Head of caudate nucleus (tissue), 42 donors: ENCODE measurements at regions not wholly inside any gene's neighbourhood (a gene's known extent, or its start where the extent isn't known, plus 50 kb on each side); places are given as distances from the start of the nearest gene placed in this dataset.
"Not testable (repeated sequence)": the region's sequence is repeated elsewhere in the genome, so short reads cannot be mapped to it uniquely, and the experiment has no call there.

ENCODE experiments used
- DNase-seq, 42 donors: peaks; one replicate each; pipeline versions ENCODE4 v3.0.0 to v3.0.0-alpha.2; 2020 to 2021; ENCODE audit warnings: mixed read lengths in 7 of 42
- intact Hi-C: fragments of 100-400 bp; cut with DNase I; formaldehyde crosslinking; loops from one replicate; pipeline ENCODE4 v1.15.0; 2022

DNA sequence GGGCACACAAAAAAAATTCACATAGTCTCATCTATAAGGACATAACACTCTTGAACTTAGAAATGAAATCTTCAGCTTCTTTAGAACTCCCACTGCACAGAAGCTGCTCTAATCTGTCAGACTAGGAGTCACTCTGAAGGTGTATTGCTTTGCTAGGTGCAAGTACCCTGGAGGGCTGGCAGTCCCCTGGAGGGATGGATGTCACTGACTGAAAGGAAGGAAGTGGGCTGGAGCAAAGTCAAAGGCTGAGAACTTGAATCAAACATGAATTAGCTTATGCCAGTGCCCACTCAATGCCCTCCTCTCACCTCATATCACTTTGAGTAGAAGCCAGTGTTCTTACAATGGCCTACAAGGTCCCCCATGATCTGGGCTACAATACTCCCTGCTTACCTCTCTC is 140.3 kb upstream of the ANKRD1 start:
- no peak for DNase-seq
- intact Hi-C loops: no loop called here

DNA sequence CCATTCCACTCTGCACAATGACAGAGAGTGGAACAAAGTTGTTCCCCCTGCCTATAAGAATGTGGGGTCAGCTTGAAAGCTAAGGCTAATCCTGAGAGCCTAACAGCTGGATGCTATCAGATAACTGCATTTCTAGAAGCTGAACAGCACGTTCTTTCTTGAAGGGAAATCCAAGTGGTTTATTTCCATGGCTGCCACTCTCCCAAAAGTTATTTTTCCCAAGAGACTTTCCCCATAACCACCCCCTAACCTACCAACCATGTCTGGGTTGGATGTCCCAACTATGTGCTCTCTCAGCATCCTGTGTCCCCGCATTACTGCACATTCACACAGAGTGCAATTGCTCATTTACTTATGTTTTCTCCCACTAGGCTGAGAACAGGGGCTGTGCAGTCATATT is 140.7 kb upstream of the ANKRD1 start:
- intact Hi-C loops: no loop called here
- no peak for DNase-seq

DNA sequence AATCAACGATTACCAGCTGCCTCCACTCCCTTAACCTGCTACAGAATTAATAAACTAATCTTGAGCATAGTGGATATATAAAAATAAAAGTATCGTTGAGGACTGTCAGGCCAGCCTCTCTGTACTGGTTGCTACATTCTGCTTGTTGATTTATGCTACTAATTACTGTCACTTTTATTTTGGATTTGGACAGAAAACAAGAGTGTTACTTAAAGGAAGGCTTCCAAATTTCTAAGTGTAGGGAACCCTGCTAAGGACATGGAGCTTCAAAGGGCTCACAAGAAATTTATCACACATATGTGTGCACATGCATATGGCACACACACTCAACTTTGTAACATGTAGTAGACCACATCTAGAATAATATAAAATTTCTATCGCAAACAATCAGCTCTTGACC is 141.2 kb upstream of the ANKRD1 start:
- intact Hi-C loops: no loop called here
- DNase-seq: no peak

GRCh38 chr10:91071786-91072185 is 148.7 kb upstream of the PCGF5 start:
- intact Hi-C loops: no loop called here
- no peak for DNase-seq

DNA sequence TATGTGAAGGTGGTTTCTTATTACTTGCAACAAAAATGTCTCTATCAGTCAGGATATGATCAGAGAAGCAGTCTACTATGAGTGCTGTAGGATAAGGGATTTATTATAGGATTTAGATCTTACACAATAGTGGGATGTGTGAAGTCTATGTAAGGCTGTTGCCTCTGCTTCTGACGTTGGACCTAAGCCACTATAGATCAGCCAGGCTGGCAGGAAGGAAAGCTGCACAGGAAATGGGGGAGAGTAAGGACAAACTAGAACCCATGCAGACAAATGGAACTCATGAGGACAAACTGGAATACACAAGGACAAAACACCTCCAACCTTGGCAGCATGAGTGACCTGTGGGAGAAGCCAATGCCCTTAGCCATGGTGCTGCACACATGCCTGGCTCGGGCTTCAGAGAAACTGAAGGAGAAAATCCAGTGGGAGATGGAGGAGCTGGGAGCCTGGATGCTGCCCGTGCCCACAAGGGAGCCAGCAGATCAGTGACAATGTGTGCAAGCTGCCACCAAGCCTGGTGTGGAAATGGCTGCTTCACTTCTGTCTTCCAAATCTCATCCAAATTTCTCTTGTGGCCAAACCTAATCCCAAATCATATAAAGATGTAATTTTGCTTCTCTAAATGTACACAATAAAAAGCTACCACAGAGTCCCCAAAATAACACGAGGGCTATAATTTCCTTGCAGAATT is 147.0 kb upstream of the PCGF5 start:
- DNase-seq: no peak
- intact Hi-C loops: no loop called here

DNA sequence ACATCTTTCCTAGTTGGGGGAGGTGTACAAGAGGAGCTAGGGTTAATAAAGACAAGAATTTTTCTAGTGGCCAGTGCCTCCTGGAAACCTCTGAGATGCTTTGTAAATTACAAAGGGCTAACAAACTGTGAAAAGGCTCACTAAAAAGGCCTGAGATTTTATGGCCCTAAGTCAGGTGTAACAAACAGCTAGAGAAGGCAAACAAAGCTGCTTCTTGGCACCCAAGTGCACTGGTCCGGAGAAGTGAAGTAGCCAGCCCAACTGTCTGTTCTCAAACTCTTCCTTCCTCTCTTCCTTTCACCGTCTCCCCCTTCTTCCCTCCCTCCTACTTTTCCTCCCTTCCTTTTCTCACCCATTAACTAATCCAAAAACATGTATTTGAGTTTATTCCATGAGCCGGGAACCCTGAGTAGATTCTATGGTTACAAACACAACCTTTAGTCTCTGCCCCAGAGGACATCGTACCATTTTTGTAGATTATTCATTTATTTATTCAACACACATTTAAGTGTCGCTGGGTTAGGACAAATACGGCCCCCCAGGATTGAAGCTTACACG is 143.4 kb upstream of the PCGF5 start:
- no peak for DNase-seq
- intact Hi-C loops: no loop called here

DNA sequence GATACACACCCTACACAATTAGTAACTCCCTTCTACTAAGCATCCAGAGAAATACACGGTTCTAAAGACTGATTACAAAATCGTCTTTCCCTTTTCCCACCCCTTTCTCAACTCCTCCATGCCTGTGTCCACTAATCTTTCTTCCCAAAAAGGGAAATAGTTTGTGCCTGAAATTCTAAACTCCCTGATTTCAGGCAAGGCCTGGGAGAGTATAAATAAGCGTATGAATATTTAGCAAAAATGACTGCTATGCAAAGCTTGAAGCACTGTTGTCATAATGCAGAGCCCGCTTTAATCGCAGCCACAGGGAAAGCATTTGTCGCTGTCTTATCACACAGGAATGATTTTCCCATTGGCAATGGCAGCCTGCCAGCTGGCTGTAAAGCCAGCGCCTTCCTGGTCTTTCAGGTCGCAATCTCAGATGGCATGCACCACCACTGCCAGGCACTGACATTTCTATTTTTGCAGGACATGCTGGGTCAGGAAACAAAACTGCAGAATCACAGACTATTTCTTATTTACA is 142.9 kb upstream of the PCGF5 start:
- intact Hi-C loops: no loop called here
- peak in 18 of 42 donors; percentile 4 to 45 (median 18) for DNase-seq

DNA sequence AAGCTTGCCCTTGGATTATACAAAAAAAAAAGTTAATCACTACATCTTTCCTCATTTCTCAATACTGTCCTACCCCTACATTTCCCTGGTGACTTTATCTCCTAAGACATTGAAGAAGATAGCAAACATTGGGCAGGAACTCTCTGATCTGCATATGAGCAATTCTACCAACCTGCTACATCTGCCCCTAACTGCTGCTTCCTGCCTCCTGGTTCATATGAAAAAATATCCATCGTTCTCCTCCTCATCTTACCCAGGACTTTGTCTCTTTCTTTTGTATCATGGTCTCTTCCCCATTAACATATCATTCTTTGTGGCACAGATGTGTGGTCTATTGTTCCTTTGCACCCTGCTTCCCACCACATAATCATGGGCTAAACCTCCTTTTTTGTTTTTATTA is 139.7 kb upstream of the PCGF5 start:
- no peak for DNase-seq
- intact Hi-C loops: no loop called here

DNA sequence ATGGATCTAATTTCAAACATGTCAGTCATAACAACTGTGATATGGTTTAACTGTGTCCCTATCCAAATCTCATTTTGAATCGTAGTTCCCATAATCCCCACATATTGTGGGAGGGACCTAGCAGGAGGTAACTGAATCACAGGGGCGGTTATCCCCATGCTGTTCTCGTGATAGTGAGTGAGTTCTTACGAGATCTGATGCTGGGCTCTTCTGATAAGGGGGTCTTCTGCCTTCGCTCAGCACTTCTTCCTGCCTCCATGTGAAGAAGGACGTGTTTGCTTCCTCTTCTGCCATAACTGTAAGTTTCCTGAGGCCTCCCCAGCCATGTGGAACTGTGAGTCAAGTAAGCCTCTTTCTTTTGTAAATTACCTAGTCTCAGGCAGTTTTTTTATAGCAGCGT is 138.0 kb upstream of the PCGF5 start:
- intact Hi-C loops: no loop called here
- DNase-seq: no peak

DNA sequence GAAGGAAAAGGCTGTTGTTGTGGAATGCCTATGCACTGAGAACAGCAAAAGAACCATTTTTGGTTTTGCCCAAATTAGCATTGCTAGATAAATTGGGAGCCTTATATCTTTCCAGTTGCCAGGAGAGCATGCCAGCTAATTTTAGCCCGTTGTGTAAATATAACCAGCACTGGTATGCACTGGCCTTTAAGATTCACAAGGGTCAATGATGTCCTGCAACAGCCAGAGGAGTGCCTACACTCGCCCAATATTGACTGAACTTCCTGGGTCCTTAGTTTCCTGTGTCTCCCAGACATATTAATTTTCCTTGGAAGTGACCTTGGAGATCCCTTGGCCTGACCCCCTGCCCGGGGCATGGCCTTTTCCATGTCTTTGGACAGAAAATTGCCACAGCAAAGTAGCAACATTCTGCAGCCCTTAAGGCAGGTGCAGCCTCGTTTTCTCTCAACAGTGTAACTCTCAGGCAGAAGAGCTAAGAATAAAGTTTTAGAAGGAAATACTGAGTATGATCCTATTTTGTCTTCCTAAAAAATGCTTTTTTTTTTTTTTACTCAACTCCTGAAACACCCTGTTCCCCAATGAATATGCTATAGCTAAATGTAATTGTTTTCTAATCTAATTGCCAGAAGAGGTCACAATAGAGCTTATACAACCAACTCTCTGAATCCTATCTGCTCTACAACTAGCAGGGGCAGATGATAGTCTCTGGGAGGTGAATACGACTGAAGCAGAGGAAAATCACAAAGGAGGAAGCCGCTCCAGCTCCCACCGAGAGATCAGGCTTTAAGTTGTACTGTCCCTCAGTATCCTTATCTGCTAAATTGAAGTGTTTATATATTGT is 131.9 kb upstream of the PCGF5 start:
- peak in 2 of 42 donors; percentile 4 to 15 for DNase-seq
- intact Hi-C loops: no loop called here

DNA sequence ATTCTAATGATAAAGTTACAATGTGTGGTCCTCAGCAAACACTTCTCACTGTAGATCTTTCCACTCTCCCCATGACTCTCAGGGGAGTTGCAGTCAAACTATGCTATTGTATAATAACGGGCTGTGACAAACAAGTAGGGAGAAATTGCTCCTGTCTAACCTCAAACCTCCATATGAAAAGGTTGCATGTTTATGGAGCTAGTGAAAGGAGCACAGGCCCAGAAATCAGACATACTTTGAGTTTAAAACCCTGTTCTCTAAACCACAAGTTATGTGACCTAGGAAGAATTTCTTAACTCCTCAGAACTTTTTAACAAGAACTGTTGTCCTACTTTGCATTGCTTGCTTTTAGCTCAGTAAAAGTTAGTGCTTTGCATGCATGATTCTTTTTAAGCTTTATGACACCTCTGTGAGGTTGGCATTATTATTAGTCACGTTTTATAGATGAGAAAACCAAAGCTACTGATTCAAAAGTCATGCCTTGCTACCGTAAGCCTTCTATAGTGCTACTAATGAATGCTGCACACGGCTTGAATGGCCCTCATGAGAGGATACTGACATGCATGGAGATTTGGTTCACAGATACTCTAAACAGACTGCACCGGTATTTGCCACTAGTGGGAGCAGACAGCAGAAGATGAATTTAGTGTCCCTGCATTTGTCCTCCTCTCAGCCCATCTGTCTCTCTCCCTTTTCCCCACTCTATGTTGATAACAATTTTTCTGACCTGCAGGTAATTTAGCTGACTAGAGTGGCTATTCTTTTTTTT is 129.5 kb upstream of the PCGF5 start:
- intact Hi-C loops: no loop called here
- peak in 3 of 42 donors; percentile 3 to 9 (median 6) for DNase-seq

- intact Hi-C loops: no loop called here
These were observed 128.7 kb upstream of the PCGF5 start for GRCh38 chr10:91091780-91092179.

GRCh38 chr10:91096274-91096673 is 124.2 kb upstream of the PCGF5 start:
- intact Hi-C loops: no loop called here
- no peak for DNase-seq

More at GRCh38 chr10:91091780-91092179, 128.7 kb upstream of the PCGF5 start:
- DNase-seq: no peak

DNA sequence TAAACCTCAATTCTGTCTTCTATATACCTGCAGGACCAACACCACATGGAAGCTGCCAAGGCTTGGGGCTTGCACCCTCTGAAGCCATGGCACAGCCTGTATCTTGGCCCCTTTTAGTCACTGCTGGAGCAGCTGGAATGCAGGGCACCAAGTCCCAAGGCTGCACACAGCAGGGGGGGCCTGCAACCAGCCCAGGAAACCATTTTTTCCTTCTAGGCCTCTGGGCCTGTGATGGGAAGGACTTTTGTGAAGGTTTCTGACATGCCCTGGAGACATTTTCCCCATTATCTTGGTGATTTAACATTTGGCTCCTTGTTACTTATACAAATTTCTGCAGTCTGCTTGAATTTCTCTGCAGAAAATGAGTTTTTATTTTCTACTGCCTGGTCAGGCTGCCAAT is 123.2 kb upstream of the PCGF5 start:
- intact Hi-C loops: no loop called here
- no peak for DNase-seq

DNA sequence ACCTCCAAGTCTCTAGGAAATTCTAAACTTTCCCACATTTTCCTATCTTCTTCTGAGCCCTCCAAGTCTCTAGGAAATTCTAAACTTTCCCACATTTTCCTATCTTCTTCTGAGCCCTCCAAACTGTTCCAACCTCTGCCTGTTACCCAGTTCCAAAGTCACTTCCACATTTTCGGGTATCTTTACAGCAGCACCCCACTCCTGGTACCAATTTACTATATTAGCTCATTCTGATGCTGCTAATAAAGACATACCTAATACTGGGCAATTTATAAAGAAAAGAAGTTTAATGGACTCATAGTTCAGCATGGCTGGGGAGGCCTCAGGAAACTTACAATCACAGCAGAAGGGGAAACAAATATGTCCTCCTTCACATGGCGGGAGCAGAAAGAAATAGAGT is 122.4 kb upstream of the PCGF5 start:
- intact Hi-C loops, DNase-seq: not testable (repeated sequence)

- DNase-seq: no peak
- intact Hi-C loops: no loop called here
These were observed 116.9 kb upstream of the PCGF5 start for GRCh38 chr10:91103384-91104192.

DNA sequence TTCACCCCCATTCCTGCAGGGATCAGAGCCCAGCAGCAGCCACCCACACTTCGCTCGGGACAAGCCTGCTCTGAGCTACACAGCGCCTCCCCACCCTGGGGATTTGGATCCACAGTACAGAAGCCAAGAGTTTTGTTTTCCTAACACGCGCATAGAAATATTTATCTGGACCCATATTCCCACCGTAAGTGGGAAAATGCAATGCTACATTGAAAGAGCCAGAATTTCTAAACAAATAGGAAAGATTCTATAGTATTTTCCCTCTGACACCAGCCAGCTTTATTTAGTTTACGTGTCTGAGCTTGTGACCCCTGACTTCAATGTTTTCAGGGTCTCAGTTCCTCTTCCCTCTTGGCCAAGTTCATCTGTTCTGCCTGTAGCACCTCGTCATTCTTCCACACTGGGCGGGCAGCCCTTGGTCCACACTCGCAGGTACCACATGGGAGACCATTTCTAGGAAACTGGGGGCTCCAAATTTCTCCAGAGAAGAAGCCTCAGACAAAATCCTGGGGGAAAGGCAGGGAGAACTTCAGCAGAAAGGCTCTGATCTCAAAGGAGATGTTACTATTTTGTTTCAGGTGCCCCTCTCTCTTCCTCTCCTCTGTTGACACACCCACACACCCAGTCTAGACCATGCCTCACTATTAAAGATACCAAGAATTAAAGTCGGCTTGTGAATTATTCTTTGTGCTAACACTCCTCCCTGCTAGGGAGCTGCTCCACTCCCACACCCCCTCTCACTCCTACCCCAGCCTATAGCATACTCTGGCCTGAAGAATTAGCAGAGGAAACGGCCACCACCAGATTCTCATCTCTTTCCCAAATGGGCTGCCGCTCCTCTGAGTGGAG is 116.0 kb upstream of the PCGF5 start:
- intact Hi-C loops: no loop called here
- DNase-seq: no peak

GRCh38 chr10:91105269-91105668 is 115.2 kb upstream of the PCGF5 start:
- intact Hi-C loops: no loop called here
- DNase-seq: no peak
